Panc1 (cell line): ENCODE measurements at regions not wholly inside any gene's neighbourhood (a gene's known extent, or its start where the extent isn't known, plus 50 kb on each side); places are given as distances from the start of the nearest gene placed in this dataset.

Experiments
- CTCF ChIP-seq: fragments of 450-650 bp; IDR thresholded peaks from 2 replicates; pipeline ENCODE4 v1.5.1; 2017; ENCODE audit warnings: mild to moderate bottlenecking
- POLR2AphosphoS5 ChIP-seq: IDR thresholded peaks from 2 replicates; pipeline ENCODE4 v1.6.1; 2012; ENCODE audit warnings: mild to moderate bottlenecking, low read depth, low read length, moderate library complexity
- REST ChIP-seq, 2 experiments: IDR thresholded peaks; 2 replicates each; pipeline ENCODE4 v1.6.1; 2011 to 2012; ENCODE audit warnings: low read depth in 2 of 2, control low read depth in 1 of 2, low read length in 1 of 2, mild to moderate bottlenecking in 1 of 2, moderate library complexity in 1 of 2; ENCODE audit not compliant: insufficient read depth in 1 of 2
- SIN3A ChIP-seq: IDR thresholded peaks from 2 replicates; pipeline ENCODE4 v1.6.1; 2012; ENCODE audit warnings: low read depth, mild to moderate bottlenecking, low read length, moderate library complexity, borderline replicate concordance; ENCODE audit not compliant: insufficient read depth

GRCh38 chr12:113568021-113568420 lies 96.3 kb upstream of the LHX5 start:
- TF ChIP-seq CTCF (no peak), POLR2AphosphoS5 (no peak), SIN3A (no peak), REST (IDR thresholded peaks at IDR 0.05; ENCODE audit: insufficient read depth in 1 of 2, low read depth in 2 of 2, low read length in 1 of 2) (no peak)
